Esophagus muscularis mucosa (tissue), 4 donors: ENCODE measurements at regions not wholly inside any gene's neighbourhood (a gene's known extent, or its start where the extent isn't known, plus 50 kb on each side); places are given as distances from the start of the nearest gene placed in this dataset.

ENCODE experiments used
- EP300 ChIP-seq: sonication (generic); formaldehyde crosslinking; IDR thresholded peaks from one replicate; pipeline ENCODE4 v1.6.1; 2017; ENCODE audit warnings: antibody characterized with exemption
- POLR2A ChIP-seq: fragments of 450-650 bp; IDR thresholded peaks from one replicate; pipeline ENCODE4 v1.6.1; 2017; ENCODE audit warnings: antibody characterized with exemption, moderate library complexity, mild to moderate bottlenecking, low read depth
- TF ChIP-seq, protein P1 (sequence below), 3 experiments: fragments of 200-600 bp in 2 of 3; fragments of 450-650 bp in 1 of 3; sonication (generic) in 2 of 3; IDR thresholded peaks; one replicate each; pipeline ENCODE4 v1.5.1; 2017 to 2019; ENCODE audit warnings: antibody characterized with exemption in 3 of 3, mild to moderate bottlenecking in 2 of 3, moderate library complexity in 1 of 3

DNA sequence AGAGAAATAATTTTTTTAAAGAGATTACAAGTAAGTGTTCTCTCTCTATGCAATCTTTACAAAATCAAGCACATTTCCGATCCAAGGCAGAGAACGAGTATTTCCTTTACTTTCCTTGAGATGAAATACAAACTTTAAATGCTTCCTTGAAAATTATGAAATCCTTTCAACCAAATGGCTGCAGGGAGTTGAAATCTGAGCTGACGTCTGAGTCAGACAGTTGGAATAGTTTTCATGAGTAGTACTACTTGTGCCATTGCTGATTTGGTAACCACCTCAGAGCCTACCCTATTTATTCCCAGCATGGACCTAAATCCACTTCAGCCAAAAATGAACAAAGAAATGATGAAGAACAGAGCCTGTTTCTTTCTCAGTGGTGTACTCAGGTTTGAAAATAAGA, 183.6 kb downstream of the GIPC2 start:
- TF ChIP-seq EP300 (no peak), POLR2A (no peak)
- TF ChIP-seq, protein P1, sequence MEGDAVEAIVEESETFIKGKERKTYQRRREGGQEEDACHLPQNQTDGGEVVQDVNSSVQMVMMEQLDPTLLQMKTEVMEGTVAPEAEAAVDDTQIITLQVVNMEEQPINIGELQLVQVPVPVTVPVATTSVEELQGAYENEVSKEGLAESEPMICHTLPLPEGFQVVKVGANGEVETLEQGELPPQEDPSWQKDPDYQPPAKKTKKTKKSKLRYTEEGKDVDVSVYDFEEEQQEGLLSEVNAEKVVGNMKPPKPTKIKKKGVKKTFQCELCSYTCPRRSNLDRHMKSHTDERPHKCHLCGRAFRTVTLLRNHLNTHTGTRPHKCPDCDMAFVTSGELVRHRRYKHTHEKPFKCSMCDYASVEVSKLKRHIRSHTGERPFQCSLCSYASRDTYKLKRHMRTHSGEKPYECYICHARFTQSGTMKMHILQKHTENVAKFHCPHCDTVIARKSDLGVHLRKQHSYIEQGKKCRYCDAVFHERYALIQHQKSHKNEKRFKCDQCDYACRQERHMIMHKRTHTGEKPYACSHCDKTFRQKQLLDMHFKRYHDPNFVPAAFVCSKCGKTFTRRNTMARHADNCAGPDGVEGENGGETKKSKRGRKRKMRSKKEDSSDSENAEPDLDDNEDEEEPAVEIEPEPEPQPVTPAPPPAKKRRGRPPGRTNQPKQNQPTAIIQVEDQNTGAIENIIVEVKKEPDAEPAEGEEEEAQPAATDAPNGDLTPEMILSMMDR (IDR thresholded peaks at IDR 0.05) = no peak
